HG03280 (cell line): ENCODE measurements at regions not wholly inside any gene's neighbourhood (a gene's known extent, or its start where the extent isn't known, plus 50 kb on each side); places are given as distances from the start of the nearest gene placed in this dataset.
"Not testable (repeated sequence)": the region's sequence is repeated elsewhere in the genome, so short reads cannot be mapped to it uniquely, and the experiment has no call there.

Experiments
- ATAC-seq: cut with Tn5 transposase; IDR thresholded peaks from one replicate; pipeline ENCODE4 v1.9.1; 2021; ENCODE audit warnings: mild to moderate bottlenecking, moderate library complexity; ENCODE audit not compliant: unreplicated experiment

DNA sequence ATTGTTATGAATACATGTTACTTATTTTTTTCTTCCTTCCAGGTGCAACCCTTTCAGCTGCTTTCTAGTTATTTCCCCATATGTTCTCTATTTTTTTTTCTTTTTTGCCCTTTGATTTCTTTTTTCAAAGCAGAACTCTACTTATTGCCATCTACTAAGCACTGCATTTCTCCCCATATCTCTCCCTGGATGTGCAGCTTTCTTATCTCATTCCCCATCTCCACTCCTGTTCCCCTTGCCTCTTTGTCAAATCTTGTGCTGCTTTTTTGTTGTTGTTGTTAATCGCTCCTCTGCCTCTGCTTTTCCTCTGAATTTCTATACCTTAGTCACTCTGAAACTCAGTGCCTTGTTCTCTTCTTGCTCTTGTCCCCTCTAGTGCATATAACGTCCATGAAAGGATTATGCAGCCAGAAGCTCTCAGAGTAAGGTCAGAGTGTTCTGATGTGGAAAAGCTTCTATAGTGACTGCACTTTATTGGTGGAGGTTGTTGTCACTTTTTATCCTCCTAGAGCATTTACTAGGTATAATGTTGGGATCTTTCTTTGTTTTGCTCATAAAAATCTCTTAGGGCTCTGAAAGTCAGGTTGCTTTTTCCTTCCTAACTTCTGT, 51.1 kb upstream of the JADE1 start:
- ATAC-seq, result no peak

DNA sequence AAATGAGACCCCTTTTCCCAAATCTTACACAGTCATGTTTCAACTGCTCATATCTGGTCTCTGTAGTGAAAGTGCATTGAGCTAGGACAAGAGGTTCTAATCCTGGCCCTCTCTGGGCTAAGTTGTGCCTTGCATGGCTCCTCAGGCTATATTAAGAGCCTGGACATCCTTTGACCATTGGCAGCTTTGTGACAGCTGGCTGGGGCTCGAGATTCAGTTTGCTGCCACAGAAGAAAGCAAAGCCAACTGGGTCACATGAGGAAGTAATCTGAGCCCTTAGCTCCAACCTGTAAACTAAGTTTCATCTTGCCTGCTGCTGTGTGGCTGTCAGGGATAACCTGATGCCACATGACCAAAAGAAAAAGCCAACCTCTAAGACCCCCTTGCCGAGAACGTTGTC, 51.8 kb upstream of the JADE1 start:
- no peak for ATAC-seq

DNA sequence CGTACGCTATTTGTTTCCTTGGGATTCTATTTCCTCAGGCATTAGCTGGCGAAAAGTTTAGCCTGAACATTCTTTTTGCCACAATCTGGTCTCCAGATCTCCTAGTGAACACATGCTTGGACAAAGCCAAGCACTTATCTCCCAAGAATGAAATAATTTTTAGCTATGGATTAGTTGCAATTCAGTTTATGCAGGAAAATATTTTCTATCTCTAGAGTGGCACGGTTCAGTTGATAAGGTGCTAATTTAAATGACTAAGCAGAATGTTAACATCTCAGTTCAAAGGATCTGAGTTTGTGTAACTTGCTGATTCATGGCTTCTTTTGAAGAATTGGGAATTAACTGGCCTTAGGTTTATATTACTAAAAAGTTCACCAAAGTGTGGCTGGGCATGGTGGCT, 58.1 kb upstream of the JADE1 start:
- no peak for ATAC-seq

DNA sequence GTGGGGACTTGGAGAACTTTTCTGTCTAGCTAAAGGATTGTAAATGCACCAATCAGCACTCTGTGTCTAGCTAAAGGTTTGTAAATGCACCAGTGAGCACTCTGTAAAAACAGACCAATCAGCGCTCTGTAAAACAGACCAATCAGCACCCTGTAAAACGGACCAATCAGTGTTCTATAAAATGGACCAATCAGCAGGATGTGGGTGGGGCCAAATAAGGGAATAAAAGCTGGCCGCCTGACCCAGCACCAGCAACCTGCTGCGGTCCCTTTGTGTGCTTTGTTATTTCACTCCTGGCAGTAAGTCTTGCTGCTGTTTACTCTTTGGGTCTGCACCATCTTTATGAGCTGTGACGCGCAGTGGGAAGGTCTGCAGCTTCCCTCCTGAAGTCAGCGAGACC, 67.8 kb upstream of the JADE1 start:
- ATAC-seq, result not testable (repeated sequence)

DNA sequence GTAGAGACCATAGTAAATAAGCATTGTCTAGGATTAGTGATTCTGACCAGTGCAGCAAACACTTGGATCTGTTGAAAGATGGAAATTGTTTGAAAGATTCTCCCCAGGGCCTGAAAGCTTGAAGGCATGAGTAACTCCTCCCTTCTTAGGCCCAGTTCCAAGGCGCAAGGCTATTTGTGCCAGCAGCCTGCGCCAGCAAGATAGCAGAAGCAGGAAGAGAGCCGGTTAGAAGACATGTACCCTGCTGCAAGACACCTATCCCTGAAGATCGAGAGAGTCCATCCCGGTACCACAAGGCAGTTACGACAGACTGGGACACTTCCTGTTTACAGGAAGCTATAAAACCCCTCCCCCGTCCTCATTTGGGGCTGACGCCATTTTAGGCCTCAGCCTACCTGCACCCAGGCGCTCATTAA, 72.4 kb upstream of the JADE1 start:
- ATAC-seq, result no peak

DNA sequence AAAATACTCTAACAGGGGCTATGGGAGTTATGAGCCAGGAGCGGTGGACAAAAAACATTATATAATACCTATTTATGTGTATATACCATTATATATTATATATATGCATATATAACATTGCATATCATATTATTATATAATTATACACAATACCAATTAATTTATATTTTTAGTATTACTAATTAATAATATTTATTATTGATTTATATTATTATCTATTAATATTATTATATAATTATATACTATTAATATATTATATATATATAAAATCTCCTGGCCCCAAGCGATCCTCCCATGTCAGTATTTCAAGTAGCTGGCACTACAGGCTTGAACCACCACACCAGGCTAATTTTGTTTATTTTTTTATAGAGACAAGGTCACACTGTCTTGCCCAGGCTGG, 73.8 kb upstream of the JADE1 start:
- ATAC-seq, result no peak

DNA sequence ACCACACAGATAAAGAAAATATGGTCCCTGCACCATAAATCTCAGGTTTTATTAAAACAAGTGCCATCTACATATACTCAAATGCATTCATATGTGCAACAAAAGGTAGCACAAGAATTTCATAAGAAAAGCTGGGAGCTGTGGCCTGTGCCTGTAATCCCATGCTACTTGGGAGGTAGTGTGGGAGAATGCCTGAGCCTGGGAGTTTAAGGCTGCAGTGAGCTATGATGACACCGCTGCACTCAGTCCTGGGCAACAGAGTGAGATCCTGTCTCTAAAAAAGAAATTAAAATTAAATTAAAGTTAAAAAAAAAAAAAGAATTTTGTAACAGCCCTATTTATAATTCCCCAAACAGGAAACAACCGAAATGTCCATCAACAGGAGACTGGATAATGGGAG, 81.3 kb upstream of the JADE1 start:
- no peak for ATAC-seq

DNA sequence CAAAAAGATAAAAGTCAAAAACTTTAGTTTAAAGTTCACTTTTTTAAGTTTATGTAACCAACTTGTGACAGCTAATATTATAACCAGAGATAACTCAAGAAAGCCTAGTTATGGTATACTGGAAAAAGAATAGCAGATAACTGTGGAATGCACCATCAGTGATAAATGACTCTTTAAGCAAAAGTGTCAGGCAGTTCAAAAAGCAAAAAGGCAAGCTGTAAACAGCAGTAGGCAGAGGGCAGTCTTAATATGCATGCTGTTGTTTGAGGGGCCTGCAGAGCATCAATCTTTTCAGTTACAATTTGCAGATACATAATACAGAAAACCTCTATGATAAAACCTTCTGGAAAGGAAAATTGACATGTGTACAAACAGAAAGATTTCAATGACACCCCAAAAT, 81.8 kb upstream of the JADE1 start:
- ATAC-seq, result no peak

DNA sequence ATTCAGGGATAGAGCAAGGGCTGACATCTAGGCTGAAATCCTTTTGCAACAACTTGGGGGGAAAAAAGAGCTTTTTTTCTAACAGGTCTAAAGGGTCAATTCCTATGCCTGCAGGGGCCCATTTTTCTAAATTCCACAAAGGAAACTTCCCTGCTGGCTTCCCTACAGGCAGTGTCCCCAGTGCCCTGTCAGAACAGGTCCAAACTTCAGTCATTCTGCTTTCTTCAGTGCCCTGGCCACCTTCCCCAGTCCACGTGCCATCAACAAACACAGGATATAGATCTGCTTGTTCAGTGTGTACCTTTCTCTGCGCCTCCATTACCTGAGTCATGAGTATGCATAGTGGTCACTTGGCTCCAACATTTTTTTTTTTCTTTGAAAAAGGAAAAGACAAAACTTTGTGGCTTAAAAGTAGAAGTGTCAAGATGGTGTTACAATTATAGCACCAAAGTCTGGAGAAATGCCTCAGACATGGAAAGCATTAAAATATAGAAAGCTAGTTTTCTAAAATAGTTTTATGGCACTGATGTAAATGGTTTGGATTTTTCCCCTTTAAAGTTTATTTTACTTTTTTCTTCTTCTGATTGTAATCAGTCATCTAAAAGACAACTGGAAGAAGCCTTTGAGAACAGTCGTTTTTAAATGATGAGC, 84.0 kb upstream of the JADE1 start:
- no peak for ATAC-seq

DNA sequence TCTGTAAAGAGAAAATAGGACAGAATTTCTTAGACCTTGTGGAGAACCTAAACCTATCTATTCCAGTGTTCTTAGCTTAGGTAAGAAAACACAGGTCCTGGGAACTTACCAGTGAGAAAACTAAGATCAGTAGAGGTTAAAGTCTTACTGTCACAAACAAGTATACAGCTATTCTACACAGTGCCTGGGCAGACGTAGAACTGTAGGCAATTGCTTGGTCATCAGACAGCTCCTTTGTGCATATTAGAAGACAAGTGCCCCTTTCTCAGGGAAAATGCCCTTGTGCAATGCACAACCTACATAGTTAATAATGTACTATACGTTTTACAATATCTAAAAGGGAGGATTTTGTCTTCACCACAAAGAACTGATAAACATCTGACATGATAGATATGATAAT, 86.6 kb upstream of the JADE1 start:
- no peak for ATAC-seq

DNA sequence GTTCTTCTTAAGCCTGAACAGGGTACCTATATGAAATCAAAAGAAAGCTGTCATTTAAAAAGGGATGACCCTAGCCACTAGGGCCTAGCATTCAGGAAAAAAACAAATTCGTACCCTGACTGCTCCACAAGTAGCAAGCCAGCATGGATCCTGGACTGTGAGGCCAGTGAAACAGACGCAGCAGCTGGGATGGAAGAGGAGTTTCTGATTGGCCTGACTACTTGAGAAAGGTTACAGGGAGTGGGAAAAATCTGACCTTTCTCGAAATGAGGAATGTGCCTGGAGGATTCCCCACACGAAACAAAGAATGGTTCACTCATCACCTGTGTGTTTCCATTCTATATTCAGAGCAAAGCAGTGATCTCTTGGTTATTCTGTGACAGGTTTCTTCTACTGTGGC, 87.6 kb upstream of the JADE1 start:
- no peak for ATAC-seq

DNA sequence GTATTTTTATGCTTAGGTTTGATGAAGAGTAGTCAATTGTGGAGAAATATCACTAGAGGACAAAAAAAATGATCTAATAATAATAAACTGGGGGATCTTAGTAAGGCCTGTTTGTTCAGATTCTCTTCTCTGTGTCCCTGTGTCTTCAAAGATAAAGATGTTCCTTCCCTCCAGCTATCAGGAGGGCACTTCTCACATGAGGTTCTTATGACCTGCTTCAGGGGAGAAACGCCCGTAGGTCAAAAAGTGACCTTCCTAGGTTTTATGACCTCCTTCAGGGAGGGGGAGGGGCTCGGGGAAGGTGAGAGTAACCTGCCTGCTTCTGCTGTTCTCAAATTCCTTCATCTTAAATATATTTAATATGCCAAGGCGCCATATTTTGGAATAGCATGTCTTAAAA, 89.2 kb upstream of the JADE1 start:
- ATAC-seq, result no peak

DNA sequence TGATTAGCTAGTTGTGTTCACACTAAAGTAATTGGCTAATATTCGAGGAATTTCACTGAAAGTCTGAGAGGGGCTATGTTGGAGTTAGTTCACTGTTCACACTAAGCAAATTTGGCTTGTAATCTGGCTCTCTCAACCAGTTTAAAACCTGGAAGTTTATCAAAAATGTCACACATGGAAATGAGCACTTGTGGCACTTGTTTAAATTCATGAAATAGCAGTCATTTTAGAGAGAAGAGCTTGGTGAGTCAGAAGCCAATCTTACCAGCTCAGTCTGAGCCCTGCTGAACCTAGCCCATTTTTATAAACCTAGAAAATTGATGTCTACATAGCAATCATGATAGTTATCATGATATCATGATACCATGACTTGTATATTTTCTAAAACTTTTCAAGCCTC, 90.7 kb upstream of the JADE1 start:
- ATAC-seq, result no peak

DNA sequence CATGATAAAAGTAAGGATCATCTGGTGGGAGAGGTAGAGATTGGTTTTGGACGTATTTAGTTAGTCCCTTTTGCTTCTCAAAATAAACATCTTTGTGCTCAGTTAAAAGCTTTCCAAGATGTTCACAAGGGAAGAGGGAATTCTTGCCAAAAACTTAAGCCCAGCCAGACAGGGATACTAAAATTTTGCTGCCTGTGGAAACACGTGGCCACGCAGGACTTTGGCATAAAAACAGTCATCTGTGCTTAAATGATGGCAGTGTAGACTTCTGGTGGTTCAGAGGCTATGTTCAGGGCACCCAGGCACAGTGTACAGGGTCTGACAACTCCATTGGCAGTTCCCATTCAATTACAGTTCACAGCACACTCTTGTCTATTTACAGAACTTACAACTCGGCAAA, 93.2 kb upstream of the JADE1 start:
- ATAC-seq, result no peak

DNA sequence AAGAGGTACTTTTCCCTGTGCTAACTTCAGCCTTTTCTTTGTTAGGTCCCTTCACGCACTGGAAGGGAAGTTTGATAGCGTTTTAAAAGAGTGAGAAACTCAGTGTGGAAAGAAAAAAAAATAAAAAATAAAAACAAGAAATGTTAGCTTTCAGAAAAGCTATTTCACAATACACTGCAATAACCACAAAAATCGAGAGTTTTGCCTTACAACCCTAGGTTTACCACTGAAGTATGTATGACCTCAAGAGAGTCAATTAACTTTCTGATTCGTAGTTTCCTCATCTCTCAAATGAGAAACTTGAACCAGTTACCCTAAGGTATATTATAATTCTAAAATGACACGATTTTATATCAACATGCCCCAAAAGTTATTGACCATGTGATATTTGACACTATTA, 93.9 kb upstream of the JADE1 start:
- no peak for ATAC-seq

DNA sequence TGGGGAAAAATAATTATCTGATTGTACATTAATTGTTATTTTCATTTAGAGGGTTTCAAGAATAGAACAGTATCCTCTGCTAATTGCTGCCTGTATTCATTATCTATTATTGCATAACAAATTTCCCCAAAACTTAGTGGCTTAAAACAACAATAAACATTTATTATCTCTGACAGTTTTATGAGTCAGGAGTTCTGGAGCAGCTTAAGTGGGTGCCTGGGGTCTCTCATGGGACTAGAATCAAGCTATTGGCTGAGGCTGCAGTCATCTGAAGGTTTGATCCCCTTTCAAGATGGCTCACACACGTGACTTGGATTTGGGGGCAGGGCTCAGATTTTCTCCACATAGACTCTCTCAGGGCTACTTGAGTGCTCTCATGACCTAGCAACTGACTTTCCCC, 98.1 kb upstream of the JADE1 start:
- ATAC-seq, result no peak

DNA sequence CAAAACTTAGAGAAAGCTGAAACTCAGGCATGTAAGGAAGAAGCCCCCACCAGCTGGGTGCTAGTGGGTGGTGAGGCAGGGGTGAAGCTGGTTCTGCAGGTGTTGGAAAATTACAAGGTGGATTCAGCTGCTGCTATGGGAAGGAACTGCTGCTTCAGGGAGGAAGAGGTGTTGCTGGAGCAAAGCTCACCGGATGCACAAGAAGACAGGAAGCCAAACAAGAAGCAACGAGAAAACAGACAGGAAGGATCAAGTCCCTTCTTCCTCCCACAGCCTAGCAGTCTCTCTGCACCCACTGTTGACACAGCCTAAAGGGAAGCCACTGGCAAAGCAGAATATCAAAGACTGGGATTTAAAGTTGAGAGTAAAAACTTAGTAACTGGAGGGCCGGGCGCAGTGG, 100.2 kb upstream of the JADE1 start:
- no peak for ATAC-seq

DNA sequence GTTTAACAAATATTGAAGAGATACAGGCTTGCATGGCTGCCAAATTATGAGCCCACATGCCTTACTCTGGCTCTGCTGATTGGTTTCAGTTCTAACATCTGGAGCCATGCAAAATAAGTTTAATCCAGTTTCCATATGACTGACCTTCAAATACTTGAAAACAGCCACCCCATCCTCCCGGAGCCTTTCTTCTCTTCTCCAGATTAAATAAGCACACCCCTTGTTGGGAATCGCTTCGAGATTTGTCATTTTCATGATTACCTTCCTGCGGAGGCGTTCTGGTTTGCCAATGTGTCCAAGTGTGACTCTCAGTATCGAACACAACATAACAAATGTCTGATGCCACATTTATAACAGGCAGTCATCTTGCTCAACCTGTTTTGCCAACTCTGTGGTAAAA, 101.6 kb upstream of the JADE1 start:
- no peak for ATAC-seq

DNA sequence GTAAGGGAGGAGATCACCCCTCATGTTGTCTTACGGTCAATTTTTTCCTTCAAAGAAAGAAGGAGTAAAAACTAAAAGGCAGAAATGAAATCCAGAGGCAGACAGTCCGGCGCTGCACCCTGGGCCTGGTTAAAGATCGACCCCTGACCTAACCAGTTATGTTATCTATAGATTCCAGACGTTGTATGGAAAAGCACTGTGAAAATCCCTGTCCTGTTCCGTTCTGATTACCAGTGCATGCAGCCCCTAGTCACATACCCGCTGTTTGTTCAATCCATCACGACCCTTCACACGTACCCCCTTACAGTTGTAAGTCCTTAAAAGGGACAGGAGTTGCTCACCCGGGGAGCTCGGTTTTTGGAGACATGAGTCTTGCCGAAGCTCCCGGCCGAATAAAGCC, 105.6 kb upstream of the JADE1 start:
- ATAC-seq, result no peak

DNA sequence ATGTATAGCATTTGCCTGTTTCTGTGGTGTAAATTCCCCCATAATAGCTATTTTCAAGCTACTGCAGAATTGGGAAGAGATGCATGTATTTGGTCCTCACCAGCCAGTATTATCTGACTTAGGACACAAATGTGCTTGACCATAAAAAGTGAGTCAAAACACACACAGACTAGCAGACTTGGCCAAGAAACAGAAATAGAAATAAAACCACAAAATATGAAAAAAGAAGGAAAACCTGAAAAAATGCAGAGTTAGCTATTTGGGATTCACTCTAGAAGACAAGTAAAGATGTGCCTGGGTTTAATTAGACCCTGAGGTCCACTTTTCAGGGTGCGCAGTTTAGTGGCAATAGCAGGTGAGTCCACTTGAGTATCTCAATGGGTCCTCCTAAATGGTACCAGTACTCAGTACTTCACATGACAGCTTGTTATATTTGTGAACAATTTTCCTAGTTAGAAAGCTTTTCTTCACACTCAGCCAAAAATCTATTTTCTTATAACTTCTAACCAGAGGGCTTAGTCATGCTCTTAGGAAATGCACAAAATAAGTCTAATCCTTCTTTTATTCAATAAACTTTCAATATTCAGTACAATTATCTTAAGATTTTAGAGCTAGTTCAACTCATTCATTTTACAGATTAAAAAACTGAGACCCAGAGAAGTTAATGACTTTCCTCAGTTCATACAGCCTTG, 108.7 kb upstream of the JADE1 start:
- ATAC-seq, result no peak

DNA sequence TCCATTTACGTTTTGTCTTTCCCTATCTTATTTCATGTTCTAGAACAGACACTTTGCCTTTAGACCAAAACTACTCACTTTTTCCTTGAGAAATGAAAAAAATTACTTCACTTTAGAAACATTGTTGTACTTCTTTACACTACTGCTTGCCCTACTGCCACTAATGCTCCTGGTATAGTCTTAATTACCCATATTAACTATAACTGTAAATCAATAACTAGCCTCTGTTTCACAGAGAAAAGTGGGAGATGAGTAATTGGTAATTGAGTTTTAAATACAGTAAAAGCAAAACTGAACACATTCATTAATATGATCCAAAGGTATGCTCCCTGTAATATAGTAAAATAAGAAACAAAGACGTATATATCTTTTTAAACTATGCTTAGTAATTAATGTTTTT, 111.1 kb upstream of the JADE1 start:
- no peak for ATAC-seq

DNA sequence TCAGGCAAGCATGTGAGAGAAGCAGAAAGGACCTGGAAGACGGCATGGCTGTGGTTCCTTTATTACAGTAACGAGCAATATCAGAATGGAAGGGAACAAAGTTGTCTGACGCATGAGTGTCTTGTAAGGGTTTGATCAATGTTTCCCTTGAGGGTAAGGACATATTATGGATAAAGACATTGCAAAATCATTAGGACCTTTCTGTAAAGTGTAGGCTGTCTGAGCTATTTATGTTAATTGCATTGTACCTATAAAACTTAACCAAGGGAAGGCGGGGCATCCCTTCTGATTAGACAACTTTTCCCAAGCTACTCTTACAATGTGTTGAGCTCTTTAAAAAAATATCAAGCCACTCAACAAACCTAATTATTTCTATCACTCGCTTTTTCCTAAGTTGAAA, 112.2 kb upstream of the JADE1 start:
- no peak for ATAC-seq

DNA sequence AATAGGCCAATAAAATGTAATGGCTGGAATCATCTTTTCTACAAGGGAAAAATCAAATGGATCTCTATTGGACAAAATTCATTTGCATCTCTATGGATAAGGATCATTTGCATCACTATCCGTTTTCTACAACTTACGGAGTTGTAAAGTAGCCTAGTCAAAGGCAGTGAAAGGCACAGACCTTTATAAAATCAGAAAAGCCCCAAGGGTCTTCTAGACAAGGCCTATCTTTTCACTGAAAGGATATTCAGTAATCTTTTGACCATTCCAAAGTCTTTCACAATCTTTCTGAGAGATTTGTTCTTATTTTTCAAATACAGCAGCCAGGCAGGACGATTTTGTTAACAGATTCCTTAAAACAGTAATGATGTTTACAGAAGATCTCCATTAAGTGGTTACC, 119.5 kb upstream of the JADE1 start:
- no peak for ATAC-seq
